ENCODE measurements at regions not wholly inside any gene's neighbourhood (a gene's known extent, or its start where the extent isn't known, plus 50 kb on each side); places are given as distances from the start of the nearest gene placed in this dataset.
A peak's percentile ranks its signal among the peaks of the same experiment; 100 is the strongest.

GRCh38 chr16:85425074-85425662 is 188.0 kb upstream of the GSE1 start:
- no peak for DNase-seq (ENCODE audit: low spot score)

- no peak for DNase-seq (ENCODE audit: low spot score)
Observed at GRCh38 chr16:85426806-85427205, 186.3 kb upstream of the GSE1 start.

GRCh38 chr16:85428168-85428898 is 184.8 kb upstream of the GSE1 start:
- peak; percentile 50 for DNase-seq (ENCODE audit: low spot score)

- DNase-seq (ENCODE audit: low spot score), result no peak
Observed at GRCh38 chr16:85428899-85429775, 184.0 kb upstream of the GSE1 start.

GRCh38 chr16:85429776-85430522 is 183.2 kb upstream of the GSE1 start:
- no peak for DNase-seq (ENCODE audit: low spot score)

GRCh38 chr16:85430523-85431421 is 182.3 kb upstream of the GSE1 start:
- DNase-seq (ENCODE audit: low spot score), result no peak

GRCh38 chr16:85431431-85432124 is 181.5 kb upstream of the GSE1 start:
- DNase-seq (ENCODE audit: low spot score), result no peak

GRCh38 chr16:85432606-85433005 is 180.5 kb upstream of the GSE1 start:
- DNase-seq (ENCODE audit: low spot score), result no peak

GRCh38 chr16:85433477-85433876 is 179.6 kb upstream of the GSE1 start:
- no peak for DNase-seq (ENCODE audit: low spot score)

- DNase-seq (ENCODE audit: low spot score), result no peak
Observed at GRCh38 chr16:85435286-85435685, 177.8 kb upstream of the GSE1 start.

- no peak for DNase-seq (ENCODE audit: low spot score)
Observed at GRCh38 chr16:85435700-85436099, 177.4 kb upstream of the GSE1 start.

GRCh38 chr16:85436207-85436606 is 176.9 kb upstream of the GSE1 start:
- DNase-seq (ENCODE audit: low spot score), result peak; percentile 60

- DNase-seq (ENCODE audit: low spot score), result peak; percentile 57
Observed at GRCh38 chr16:85436636-85437165, 176.4 kb upstream of the GSE1 start.

GRCh38 chr16:85437166-85438052 is 175.7 kb upstream of the GSE1 start:
- DNase-seq (ENCODE audit: low spot score), result no peak

GRCh38 chr16:85438981-85439685 is 174.0 kb upstream of the GSE1 start:
- DNase-seq (ENCODE audit: low spot score), result no peak

- no peak for DNase-seq (ENCODE audit: low spot score)
Observed at GRCh38 chr16:85440744-85441143, 172.4 kb upstream of the GSE1 start.

GRCh38 chr16:85441189-85441889 is 171.8 kb upstream of the GSE1 start:
- DNase-seq (ENCODE audit: low spot score), result no peak

All from GM03348 (cell line).